Adrenal gland (tissue), 9 donors: ENCODE measurements at regions not wholly inside any gene's neighbourhood (a gene's known extent, or its start where the extent isn't known, plus 50 kb on each side); places are given as distances from the start of the nearest gene placed in this dataset.

Source experiments
- DNase-seq, 7 donors: peaks; one replicate each; pipeline ENCODE4 v3.0.0-alpha.2; 2019 to 2020
- H3K27ac ChIP-seq, 5 donors: fragments of 200-600 bp; sonication (generic) in 4 of 5; 1 replicate in 3 of 5; 2 replicates in 2 of 5; pipeline versions ENCODE4 v1.5.1 to v1.8.0; 2016 to 2020; ENCODE audit warnings: mild to moderate bottlenecking in 1 of 5
- H3K27me3 ChIP-seq: fragments of 200-600 bp; 2 replicates; pipeline ENCODE4 v1.8.0; 2021
- H3K36me3 ChIP-seq, 2 donors: fragments of 200-600 bp; replicated peaks in 1 of 2; 1 replicate in 1 of 2; 2 replicates in 1 of 2; pipeline versions ENCODE4 v1.5.1 to v1.8.0; 2018 to 2022
- H3K4me1 ChIP-seq, 2 donors: fragments of 200-600 bp; replicated peaks in 1 of 2; 1 replicate in 1 of 2; 2 replicates in 1 of 2; pipeline versions ENCODE4 v1.5.1 to v1.8.0; 2018 to 2021
- H3K4me3 ChIP-seq, 4 donors: fragments of 200-600 bp; sonication (generic) in 3 of 4; one replicate each; pipeline ENCODE4 v1.5.1; 2016 to 2018
- H3K9me3 ChIP-seq, 3 donors: fragments of 200-600 bp; sonication (generic) in 1 of 3; replicated peaks in 1 of 3; 1 replicate in 2 of 3; 2 replicates in 1 of 3; pipeline versions ENCODE4 v1.5.1 to v1.8.0; 2016 to 2021
- POLR2A ChIP-seq, 2 donors: fragments of 450-650 bp; IDR thresholded peaks; one replicate each; pipeline ENCODE4 v1.6.1; 2017; ENCODE audit warnings: antibody characterized with exemption in 2 of 2, mild to moderate bottlenecking in 2 of 2, moderate library complexity in 1 of 2
- WGBS, 4 donors: extraction: QIAGEN DNeasy Blood & Tissue Kit in 2 of 4; methylation state at CpG; one replicate each; pipeline versions ENCODE4 v1.1.5 to v1.1.7; 2013 to 2017; 5-methylcytosine and 5-hydroxymethylcytosine counted together
- intact Hi-C, 2 donors: fragments of 100-400 bp; cut with DNase I; formaldehyde crosslinking; loops; one replicate each; pipeline versions ENCODE4 v1.14.1 to v1.15.0; 2022 to 2023
- TF ChIP-seq, protein P1 (sequence below), 6 experiments: fragments of 450-650 bp in 4 of 6; fragments of 200-600 bp in 2 of 6; sonication (generic) in 1 of 6; IDR thresholded peaks; 1 replicate in 5 of 6; 2 replicates in 1 of 6; pipeline versions ENCODE4 v1.5.1 to v1.8.0; 2016 to 2021; ENCODE audit warnings: antibody characterized with exemption in 6 of 6, mild to moderate bottlenecking in 2 of 6, moderate library complexity in 1 of 6
- donor health status: healthy with polysubstance abuse.
- donor health status: Bipolar disorder and iron deficiency.
- donor health status: DM: yes; HTN: yes; CAD: no.
- donor health status: DM: no; HTN: no; CAD: no.
- donor health status: DM: no; HTN: no; CAD: no.

DNA sequence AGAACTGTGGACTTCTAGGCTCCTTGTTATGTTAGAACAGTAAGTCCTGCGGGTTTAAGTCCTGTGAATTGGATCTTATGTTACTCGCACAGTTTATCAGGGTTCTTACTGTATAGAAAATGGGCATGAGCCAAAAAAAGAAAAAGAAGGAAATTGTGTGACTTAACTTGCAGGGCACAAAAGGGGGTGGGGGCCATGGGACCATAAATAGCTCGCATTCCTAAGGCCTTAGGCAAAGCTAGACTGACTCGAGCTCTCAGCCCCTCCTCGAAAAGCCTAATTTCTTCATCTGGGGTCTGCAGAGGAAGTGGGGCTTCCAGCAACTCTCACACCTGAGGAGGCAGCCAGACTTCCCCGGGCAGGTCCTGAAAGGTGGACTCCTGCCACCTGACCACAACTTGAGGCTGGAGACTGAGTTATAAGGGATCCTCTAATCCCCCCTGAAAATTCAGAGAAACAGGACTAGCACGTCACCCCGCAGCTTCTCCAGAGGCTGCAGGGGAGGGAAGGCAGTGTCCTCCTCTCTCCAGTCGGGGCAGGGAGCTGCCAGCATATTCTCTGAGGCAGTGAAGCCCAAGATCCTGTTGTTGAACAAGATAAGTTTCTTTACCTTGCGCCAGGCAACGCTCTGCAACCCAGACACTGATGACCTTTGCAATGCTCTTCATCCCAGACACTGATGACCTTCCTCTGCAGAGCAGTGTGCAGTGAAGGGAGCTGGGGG lies 280.5 kb downstream of the PCNX1 start:
- 62 to 81% (median 73%) methylated on average over 6 to 11 of the region's 11 CpGs for WGBS, 4 donors
- no peaks in the 10 kb centered on the region for H3K4me1 ChIP-seq
- H3K36me3 ChIP-seq: no peaks in the 10 kb centered on the region
- H3K27me3 ChIP-seq: no peaks in the 10 kb centered on the region
- TF ChIP-seq, protein P1, sequence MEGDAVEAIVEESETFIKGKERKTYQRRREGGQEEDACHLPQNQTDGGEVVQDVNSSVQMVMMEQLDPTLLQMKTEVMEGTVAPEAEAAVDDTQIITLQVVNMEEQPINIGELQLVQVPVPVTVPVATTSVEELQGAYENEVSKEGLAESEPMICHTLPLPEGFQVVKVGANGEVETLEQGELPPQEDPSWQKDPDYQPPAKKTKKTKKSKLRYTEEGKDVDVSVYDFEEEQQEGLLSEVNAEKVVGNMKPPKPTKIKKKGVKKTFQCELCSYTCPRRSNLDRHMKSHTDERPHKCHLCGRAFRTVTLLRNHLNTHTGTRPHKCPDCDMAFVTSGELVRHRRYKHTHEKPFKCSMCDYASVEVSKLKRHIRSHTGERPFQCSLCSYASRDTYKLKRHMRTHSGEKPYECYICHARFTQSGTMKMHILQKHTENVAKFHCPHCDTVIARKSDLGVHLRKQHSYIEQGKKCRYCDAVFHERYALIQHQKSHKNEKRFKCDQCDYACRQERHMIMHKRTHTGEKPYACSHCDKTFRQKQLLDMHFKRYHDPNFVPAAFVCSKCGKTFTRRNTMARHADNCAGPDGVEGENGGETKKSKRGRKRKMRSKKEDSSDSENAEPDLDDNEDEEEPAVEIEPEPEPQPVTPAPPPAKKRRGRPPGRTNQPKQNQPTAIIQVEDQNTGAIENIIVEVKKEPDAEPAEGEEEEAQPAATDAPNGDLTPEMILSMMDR (IDR thresholded peaks at IDR 0.05): no peak
- TF ChIP-seq POLR2A (IDR thresholded peaks at IDR 0.05): no peak
- DNase-seq: no peak
- H3K27ac ChIP-seq: no peak overlapping the region
- intact Hi-C loops: no loop called here
- H3K9me3 ChIP-seq: no peaks in the 10 kb centered on the region
- no peak overlapping the region for H3K4me3 ChIP-seq

DNA sequence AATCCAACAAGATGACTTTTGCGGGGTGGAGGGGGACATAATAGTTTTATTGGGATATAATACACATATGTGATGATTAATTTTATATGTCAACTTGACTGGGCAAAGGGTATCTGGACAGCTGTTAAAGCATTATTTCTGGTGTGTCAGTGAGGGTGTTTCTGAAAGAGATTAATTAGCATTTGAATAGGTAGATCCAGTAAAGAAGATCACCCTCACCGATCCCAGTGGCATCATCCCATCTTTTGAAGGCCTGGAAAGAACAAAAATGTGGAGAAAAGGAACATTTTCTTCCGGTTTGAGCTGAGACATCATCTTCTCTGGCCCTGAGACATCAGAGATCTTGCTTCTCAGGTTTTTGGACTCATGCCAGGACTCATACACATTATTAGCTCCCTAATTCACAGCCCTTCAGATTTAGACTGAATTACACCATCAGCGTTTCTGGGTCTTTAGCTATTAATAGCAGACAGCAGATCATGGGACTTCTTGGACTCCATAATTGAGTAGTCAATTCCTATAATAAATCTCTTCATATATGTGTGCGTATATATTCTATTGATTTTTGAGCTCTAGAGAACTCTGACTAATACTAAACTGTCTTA lies 283.6 kb downstream of the PCNX1 start:
- intact Hi-C loops: no loop called here
- WGBS, 4 donors: 66 to 77% (median 69%) methylated on average over 5 of the region's 5 CpGs
- Histone ChIP-seq H3K4me3 (no peak overlapping the region), H3K9me3 (no peaks in the 10 kb centered on the region), H3K4me1 (no peaks in the 10 kb centered on the region), H3K27me3 (no peaks in the 10 kb centered on the region), H3K36me3 (no peaks in the 10 kb centered on the region), H3K27ac (no peak overlapping the region)
- TF ChIP-seq, protein P1 (IDR thresholded peaks at IDR 0.05): no peak
- no peak for TF ChIP-seq POLR2A (IDR thresholded peaks at IDR 0.05)
- no peak for DNase-seq

DNA sequence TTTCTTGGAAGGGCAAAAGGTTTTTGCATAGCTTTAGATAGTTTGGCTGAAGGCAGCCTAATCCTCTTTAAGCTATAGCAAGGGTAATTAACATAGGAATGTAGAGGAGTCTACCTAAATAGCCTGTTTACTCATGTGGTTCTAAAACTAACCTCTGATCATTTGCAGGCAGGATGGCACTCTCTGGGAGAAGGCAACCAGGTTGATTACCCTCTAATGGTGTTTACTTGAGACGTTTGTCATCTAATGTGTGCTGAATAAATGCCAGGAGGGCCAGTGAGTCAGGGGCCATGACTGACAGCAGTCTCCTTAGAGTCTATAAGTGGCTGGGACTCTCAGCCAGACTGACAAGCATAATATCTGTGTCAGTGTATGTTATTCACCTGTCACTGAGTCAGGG lies 286.4 kb downstream of the PCNX1 start:
- H3K4me1 ChIP-seq: no peaks in the 10 kb centered on the region
- no peak overlapping the region for H3K27ac ChIP-seq
- DNase-seq: no peak
- H3K9me3 ChIP-seq: no peaks in the 10 kb centered on the region
- H3K4me3 ChIP-seq: no peak overlapping the region
- WGBS, 4 donors: 32 to 80% (median 44%) methylated on average over 1 of the region's 1 CpG
- no peaks in the 10 kb centered on the region for H3K27me3 ChIP-seq
- H3K36me3 ChIP-seq: no peaks in the 10 kb centered on the region
- intact Hi-C loops: no loop called here
- TF ChIP-seq POLR2A (IDR thresholded peaks at IDR 0.05): no peak
- TF ChIP-seq, protein P1 (IDR thresholded peaks at IDR 0.05): no peak

DNA sequence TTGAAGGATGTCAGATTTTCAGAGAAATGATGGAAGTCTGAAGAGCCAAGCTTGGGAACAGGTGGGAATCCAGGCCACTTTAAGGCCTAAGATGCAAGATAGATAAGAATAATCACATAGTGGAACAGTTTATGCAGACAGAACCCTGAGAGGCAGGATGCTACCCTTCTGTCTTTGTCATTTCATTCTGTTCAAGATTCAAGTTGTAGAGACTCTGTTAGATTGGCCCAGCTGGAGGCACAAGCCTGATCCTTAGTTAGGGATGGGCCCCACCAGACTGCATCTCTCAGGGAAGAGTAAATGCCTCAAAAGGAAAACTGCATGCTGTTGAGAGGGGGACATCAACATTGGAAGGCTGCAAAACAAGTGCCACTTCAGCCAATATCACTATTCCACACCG lies 287.0 kb downstream of the PCNX1 start:
- 25 to 62% (median 25%) methylated on average over 1 of the region's 1 CpG for WGBS, 4 donors

More for the DNA sequence above, 287.0 kb downstream of the PCNX1 start:
- H3K9me3 ChIP-seq: no peaks in the 10 kb centered on the region
- H3K27ac ChIP-seq: no peak overlapping the region
- H3K36me3 ChIP-seq: no peaks in the 10 kb centered on the region
- no peak for DNase-seq
- no peaks in the 10 kb centered on the region for H3K27me3 ChIP-seq
- intact Hi-C loops: no loop called here
- H3K4me3 ChIP-seq: no peak overlapping the region
- no peak for TF ChIP-seq POLR2A (IDR thresholded peaks at IDR 0.05)
- TF ChIP-seq, protein P1 (IDR thresholded peaks at IDR 0.05): no peak
- no peaks in the 10 kb centered on the region for H3K4me1 ChIP-seq
